Calu3 (cell line): ENCODE measurements at regions not wholly inside any gene's neighbourhood (a gene's known extent, or its start where the extent isn't known, plus 50 kb on each side); places are given as distances from the start of the nearest gene placed in this dataset.

Experiments
- BruUV-seq: library from RNA; stranded (reverse); fragments of 400-500 nt; replicated peaks from 2 replicates; lab custom pipeline; 2021; lab: Mats Ljungman, UMichigan
- CTCF ChIA-PET: fragments of 300-600 bp; sonication (Branson Sonifier 250); formaldehyde crosslinking; loops from one replicate; lab custom pipeline; 2022; ENCODE audit warnings: antibody characterized with exemption; lab: Charles Lee
- DNase-seq: peaks from one replicate; pipeline ENCODE4 v3.0.0; 2022
- H3K27ac Mint-ChIP-seq: one replicate; pipeline ENCODE4 v1.8.0; 2022; ENCODE audit warnings: mixed read lengths; ENCODE audit not compliant: unreplicated experiment
- H3K27me3 Mint-ChIP-seq: one replicate; pipeline ENCODE4 v1.8.0; 2022; ENCODE audit warnings: mixed read lengths; ENCODE audit not compliant: unreplicated experiment
- H3K36me3 Mint-ChIP-seq: one replicate; pipeline ENCODE4 v1.8.0; 2022; ENCODE audit warnings: mild to moderate bottlenecking, moderate library complexity, mixed read lengths; ENCODE audit not compliant: insufficient read depth, unreplicated experiment
- H3K4me1 Mint-ChIP-seq: one replicate; pipeline ENCODE4 v1.8.0; 2022; ENCODE audit warnings: mild to moderate bottlenecking, low read depth, mixed read lengths; ENCODE audit not compliant: unreplicated experiment
- H3K4me3 Mint-ChIP-seq: one replicate; pipeline ENCODE4 v1.8.0; 2022; ENCODE audit warnings: mild to moderate bottlenecking, low read depth, moderate library complexity, mixed read lengths; ENCODE audit not compliant: unreplicated experiment
- H3K9me3 Mint-ChIP-seq: one replicate; pipeline ENCODE4 v1.8.0; 2022; ENCODE audit warnings: low read depth, mixed read lengths; ENCODE audit not compliant: unreplicated experiment
- CTCF ChIP-seq: fragments of 200-600 bp; IDR thresholded peaks from one replicate; pipeline ENCODE4 v1.8.0; 2022; ENCODE audit warnings: antibody characterized with exemption; ENCODE audit not compliant: unreplicated experiment
- intact Hi-C: fragments of 100-400 bp; cut with micrococcal nuclease; formaldehyde crosslinking; loops from one replicate; pipeline ENCODE4 v1.10.0; 2022; ENCODE audit not compliant: unreplicated experiment

- BruUV-seq = no TSS peak
- CTCF ChIA-PET = no interaction called here
- no peaks in the 10 kb centered on the region for H3K4me1 Mint-ChIP-seq
- intact Hi-C loops = no loop called here
- no peak for DNase-seq
- no peaks in the 10 kb centered on the region for H3K36me3 Mint-ChIP-seq
- no peak overlapping the region for H3K27ac Mint-ChIP-seq
- no peak for TF ChIP-seq CTCF
- H3K4me3 Mint-ChIP-seq = no peak overlapping the region
- peaks cover 11% of the 10 kb centered on the region for H3K9me3 Mint-ChIP-seq
- H3K27me3 Mint-ChIP-seq = no peaks in the 10 kb centered on the region
These were observed 1165.1 kb upstream of the NCAM2 start for GRCh38 chr21:19833082-19833481.

GRCh38 chr21:19842601-19843000 lies 1155.6 kb upstream of the NCAM2 start:
- no peak overlapping the region for H3K4me3 Mint-ChIP-seq
- H3K4me1 Mint-ChIP-seq = no peaks in the 10 kb centered on the region
- DNase-seq = no peak
- TF ChIP-seq CTCF = no peak
- peaks cover 4% of the 10 kb centered on the region for H3K9me3 Mint-ChIP-seq
- H3K27me3 Mint-ChIP-seq = no peaks in the 10 kb centered on the region
- BruUV-seq = no TSS peak
- CTCF ChIA-PET = no interaction called here
- no peaks in the 10 kb centered on the region for H3K36me3 Mint-ChIP-seq
- H3K27ac Mint-ChIP-seq = no peak overlapping the region
- intact Hi-C loops = no loop called here

- Mint-ChIP-seq H3K27me3 (no peaks in the 10 kb centered on the region), H3K9me3 (no peaks in the 10 kb centered on the region)
- CTCF ChIA-PET = no interaction called here
These were observed 1153.9 kb upstream of the NCAM2 start for GRCh38 chr21:19844334-19844733.

GRCh38 chr21:19850157-19850556 lies 1148.1 kb upstream of the NCAM2 start:
- Mint-ChIP-seq H3K4me1 (no peaks in the 10 kb centered on the region), H3K9me3 (peaks cover 4% of the 10 kb centered on the region), H3K27ac (no peak overlapping the region), H3K4me3 (no peak overlapping the region), H3K27me3 (no peaks in the 10 kb centered on the region), H3K36me3 (no peaks in the 10 kb centered on the region)
- BruUV-seq = no TSS peak
- DNase-seq = no peak
- CTCF ChIA-PET = no interaction called here
- no peak for TF ChIP-seq CTCF
- intact Hi-C loops = no loop called here

More at GRCh38 chr21:19844334-19844733, 1153.9 kb upstream of the NCAM2 start:
- BruUV-seq = no TSS peak
- intact Hi-C loops = no loop called here
- Mint-ChIP-seq H3K36me3 (no peaks in the 10 kb centered on the region), H3K4me1 (no peaks in the 10 kb centered on the region), H3K4me3 (no peak overlapping the region), H3K27ac (no peak overlapping the region)
- no peak for TF ChIP-seq CTCF
- DNase-seq = no peak

GRCh38 chr21:19853061-19853460 lies 1145.1 kb upstream of the NCAM2 start:
- Mint-ChIP-seq H3K4me1 (no peaks in the 10 kb centered on the region), H3K27me3 (no peaks in the 10 kb centered on the region), H3K9me3 (peaks cover 6% of the 10 kb centered on the region), H3K4me3 (no peak overlapping the region), H3K36me3 (no peaks in the 10 kb centered on the region), H3K27ac (no peak overlapping the region)
- no TSS peak for BruUV-seq
- CTCF ChIA-PET = no interaction called here
- intact Hi-C loops = no loop called here
- TF ChIP-seq CTCF = no peak
- DNase-seq = no peak
